GM12864 (cell line): ENCODE measurements at regions not wholly inside any gene's neighbourhood (a gene's known extent, or its start where the extent isn't known, plus 50 kb on each side); places are given as distances from the start of the nearest gene placed in this dataset.

ENCODE experiments used
- DNase-seq: peaks from one replicate; pipeline ENCODE4 v3.0.0-alpha.2; 2011; ENCODE audit warnings: low read depth
- H3K4me3 ChIP-seq: 2 replicates; pipeline ENCODE4 v1.5.1; 2011; ENCODE audit warnings: mild to moderate bottlenecking, low read depth, low read length, control low read depth
- TF ChIP-seq, protein P1 (sequence below): IDR thresholded peaks from 2 replicates; pipeline ENCODE4 v1.5.1; 2011; ENCODE audit warnings: low read depth, mild to moderate bottlenecking, moderate library complexity, low read length, control low read depth, inconsistent platforms; ENCODE audit errors: missing control alignments

DNA sequence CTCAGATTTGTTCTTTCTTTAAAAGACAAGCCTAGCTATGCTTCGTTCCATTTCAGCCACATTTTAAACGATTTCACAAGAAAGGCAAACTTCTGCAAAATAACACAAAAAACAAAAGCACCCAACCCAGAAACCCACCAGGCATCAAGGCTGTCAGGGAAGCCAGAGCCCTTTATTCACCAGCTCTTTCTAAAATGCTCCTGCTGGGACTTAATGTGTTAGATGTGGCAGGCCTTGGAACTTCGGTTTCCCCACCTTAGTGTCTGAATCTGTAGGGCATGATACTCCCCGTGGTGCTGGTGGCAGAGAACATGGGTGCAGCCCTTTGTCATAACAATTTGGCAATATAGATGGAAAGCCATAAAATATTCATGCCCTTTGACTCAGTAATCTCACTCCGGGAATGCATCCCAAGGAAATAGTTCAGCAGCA lies 56.8 kb upstream of the LCTL start:
- DNase-seq, result no peak
- no peak overlapping the region for H3K4me3 ChIP-seq
- TF ChIP-seq, protein P1, sequence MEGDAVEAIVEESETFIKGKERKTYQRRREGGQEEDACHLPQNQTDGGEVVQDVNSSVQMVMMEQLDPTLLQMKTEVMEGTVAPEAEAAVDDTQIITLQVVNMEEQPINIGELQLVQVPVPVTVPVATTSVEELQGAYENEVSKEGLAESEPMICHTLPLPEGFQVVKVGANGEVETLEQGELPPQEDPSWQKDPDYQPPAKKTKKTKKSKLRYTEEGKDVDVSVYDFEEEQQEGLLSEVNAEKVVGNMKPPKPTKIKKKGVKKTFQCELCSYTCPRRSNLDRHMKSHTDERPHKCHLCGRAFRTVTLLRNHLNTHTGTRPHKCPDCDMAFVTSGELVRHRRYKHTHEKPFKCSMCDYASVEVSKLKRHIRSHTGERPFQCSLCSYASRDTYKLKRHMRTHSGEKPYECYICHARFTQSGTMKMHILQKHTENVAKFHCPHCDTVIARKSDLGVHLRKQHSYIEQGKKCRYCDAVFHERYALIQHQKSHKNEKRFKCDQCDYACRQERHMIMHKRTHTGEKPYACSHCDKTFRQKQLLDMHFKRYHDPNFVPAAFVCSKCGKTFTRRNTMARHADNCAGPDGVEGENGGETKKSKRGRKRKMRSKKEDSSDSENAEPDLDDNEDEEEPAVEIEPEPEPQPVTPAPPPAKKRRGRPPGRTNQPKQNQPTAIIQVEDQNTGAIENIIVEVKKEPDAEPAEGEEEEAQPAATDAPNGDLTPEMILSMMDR, result no peak

DNA sequence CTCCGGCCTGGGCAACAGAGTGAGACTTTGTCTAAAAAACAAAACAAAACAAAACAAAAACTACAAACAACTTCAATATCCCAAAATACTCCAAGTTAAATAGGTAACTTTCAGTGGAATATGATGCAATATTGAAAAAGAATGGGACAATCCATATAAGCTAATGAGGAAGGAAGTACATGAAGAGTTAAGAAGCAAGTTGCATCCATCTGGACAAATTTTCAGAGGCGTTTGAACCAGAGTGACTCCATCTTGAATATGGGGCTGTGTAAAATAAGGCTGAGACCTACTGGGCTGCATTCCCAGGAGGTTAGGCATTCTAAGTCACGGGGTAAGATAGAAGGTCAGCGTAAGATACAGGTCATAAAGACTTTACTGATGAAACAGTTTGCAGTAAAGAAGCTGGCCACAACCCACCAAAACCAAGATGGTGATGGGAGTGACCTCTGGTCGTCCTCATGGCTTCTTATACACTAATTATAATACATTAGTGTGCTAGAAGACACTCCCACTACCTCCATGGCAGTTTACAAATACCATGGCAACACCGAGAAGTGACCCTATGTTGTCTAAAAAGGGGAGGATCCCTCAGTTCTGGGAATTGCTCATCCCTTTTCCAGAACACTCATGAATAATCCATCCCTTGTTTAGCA lies 58.1 kb upstream of the LCTL start:
- H3K4me3 ChIP-seq, result no peak overlapping the region
- no peak for DNase-seq
- TF ChIP-seq, protein P1, result no peak

DNA sequence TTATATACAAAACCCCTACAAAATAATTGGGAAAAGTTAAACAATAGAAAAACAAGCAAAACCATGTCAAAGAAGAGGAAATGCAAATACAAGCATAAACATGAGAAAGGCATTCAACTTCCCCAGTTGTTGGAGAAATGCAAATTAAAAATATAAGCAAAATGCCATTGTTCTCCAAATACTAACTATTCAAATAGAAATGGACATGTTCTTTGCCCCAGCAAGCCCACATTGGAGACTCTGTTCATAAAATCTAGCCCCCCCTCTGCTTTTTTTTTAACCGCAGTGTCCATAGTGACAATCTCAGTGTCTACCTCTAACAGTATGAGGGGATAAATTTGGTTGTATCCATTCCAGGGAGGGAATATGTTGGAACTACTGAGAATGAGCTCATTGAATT lies 59.7 kb upstream of the LCTL start:
- H3K4me3 ChIP-seq, result no peak overlapping the region
- TF ChIP-seq, protein P1, result no peak
- no peak for DNase-seq

DNA sequence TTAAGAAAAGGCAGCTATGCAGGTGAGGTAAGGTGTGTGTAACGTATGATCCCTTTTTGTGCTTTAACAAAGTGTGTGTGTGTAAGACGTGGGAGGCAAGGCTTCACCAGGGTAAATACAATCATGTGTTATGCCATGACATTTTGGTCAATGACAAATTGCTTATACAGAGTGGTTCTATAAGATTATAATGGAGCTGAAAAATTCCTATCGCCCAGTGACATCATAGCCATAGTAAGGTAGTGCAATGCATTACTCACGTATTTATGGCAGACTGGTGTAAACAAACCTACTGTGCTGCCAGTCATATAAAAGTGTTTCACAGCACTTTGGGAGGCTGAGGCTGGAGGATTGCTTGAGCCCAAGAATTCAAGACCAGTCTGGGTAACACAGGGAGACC lies 60.2 kb upstream of the LCTL start:
- TF ChIP-seq, protein P1, result no peak
- H3K4me3 ChIP-seq, result no peak overlapping the region
- DNase-seq, result no peak

DNA sequence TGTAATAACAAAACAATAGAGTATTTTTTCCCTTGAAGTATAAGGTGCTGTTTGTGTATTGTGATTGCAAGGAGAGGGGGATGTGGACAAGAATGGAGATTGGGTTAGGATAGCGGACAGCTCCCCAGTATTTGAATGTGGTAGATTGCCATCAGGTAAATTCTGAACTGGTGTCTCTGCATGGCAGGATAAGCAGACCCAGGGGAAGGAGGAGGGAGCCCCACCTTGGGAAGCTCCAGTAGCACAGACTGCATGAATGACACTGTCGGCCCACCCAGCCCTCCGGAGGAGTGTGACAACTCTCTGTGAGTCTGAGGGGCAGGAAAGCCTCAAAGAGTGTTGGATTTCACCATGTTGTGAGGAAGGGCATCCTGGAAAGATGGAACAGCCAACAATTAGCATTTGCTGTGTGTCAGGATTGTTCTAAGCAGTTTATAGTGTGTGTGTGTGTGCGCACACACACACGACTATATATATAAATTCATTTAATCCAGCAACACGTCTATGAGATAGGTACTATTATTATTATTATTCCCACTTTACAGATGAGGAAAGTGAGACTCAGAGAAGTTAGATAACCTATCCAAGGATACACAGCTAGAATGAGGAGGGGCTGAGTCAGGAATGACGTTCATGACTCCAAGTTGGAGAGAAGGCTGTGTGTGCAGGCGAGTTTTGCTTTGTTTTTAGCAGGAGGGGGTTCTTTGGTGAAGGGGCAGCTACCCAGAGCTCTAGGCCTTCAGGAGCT lies 63.4 kb upstream of the LCTL start:
- no peak overlapping the region for H3K4me3 ChIP-seq

DNA sequence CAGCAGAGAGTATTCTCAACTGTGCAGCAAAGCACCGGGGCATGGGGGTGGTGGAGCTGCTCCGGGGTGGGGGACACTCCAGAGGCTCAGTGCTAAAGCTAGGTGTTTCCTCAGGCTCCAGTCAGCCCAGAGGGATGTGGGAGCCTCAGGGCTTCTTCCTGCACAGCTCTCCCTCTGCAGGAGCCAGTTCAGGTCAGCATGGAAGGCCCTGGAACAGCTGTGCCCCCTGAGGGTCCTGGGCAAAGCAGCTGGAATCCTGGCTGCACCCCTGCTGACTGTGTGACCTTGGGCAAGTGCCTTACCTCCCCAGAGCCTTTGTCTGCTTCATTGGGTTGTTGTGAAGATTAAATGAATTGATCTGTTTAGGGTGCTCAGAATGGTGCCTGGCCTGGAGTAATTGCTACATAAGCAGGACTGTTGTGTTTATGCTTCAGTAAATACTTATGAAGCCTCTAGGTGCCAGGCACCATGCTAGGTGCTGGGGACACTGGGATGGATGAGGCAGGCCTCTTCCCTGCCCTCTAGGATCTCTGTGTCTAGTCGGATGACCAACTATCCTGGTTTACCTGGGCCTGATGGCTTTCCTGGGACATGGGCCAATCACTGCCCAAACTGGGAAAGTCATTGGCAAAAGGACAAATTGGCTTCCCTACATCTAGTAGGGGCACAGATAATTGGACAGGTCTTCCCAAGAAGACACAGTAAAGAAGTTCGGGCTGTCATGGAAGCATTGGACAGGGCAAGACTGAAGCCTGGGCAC lies 64.2 kb upstream of the LCTL start:
- H3K4me3 ChIP-seq, result no peak overlapping the region
- DNase-seq, result no peak
- TF ChIP-seq, protein P1, result no peak

More for the DNA sequence above, 63.4 kb upstream of the LCTL start:
- TF ChIP-seq, protein P1, result no peak
- no peak for DNase-seq
